ENCODE measurements at regions not wholly inside any gene's neighbourhood (a gene's known extent, or its start where the extent isn't known, plus 50 kb on each side); places are given as distances from the start of the nearest gene placed in this dataset.

DNA sequence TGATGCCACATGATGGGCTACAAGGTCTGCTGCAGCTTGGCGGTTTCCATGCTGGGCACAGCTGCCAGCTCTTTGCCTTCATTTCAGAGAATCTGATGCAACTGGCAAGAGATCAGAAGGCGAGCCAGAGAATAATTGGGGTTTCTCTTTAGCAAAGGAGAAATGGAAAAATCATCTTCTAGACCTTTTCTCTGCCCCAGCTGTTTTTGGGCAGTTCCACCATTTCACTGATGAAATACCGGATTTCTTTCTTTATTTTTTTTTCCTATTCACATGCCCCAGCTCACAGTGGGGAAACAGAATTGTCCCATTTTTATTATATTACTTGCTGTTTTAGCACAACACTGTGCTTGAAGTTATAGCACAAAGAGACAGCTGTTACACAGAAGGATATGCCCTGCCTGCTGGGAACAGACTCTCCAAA lies 439.3 kb upstream of the GOT2 start:
- WGBS, 2 experiments: 97 to 99% methylated on average over 3 of the region's 3 CpGs
- Histone ChIP-seq H3K9me3 (ENCODE audit: control insufficient read depth, low read length) (no peaks in the 10 kb centered on the region), H3K4me3 (ENCODE audit: insufficient read depth, low read depth, low read length) (no peak overlapping the region), H3K4me1 (ENCODE audit: control insufficient read depth, insufficient read depth, low read length) (peaks cover 4% of the 10 kb centered on the region), H3K27me3 (ENCODE audit: control insufficient read depth, insufficient read depth, low read length, poor library complexity, severe bottlenecking) (no peaks in the 10 kb centered on the region), H3K36me3 (ENCODE audit: control insufficient read depth, insufficient read depth, low read length) (no peaks in the 10 kb centered on the region), H3K27ac (ENCODE audit: insufficient read depth, low read depth, low read length, poor library complexity, severe bottlenecking) (no peak overlapping the region)

DNA sequence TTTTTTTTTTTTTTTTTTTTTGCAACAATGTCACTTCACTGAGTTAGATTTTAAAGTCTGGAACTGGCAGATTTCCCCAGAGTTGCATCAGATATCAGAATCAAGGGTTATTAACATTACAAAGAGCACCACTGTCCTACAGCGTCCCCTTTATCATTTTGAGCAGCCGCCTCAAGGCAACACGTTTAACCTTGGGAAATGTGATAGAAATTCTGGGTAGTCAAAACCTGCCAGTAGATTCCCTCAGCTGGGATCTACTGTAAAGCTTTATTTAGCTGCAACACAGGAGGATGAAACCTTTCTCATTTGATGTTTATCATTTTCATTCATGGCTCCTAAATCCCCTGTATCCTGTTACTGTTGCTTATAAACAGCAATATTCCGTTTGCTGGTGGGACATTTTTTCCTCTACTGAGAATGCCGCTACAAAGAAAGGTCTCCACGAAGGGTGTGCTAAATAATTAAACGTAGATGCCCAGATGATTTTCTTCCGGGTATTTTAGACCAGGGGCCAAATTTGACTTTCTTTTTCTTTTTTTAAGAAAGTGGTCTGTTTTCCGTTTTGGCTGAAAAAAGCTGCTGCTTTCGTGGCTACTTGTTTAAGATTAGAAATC lies 436.1 kb upstream of the GOT2 start:
- Histone ChIP-seq H3K27me3 (ENCODE audit: control insufficient read depth, insufficient read depth, low read length, poor library complexity, severe bottlenecking) (no peaks in the 10 kb centered on the region), H3K27ac (ENCODE audit: insufficient read depth, low read depth, low read length, poor library complexity, severe bottlenecking) (no peak overlapping the region), H3K9me3 (ENCODE audit: control insufficient read depth, low read length) (no peaks in the 10 kb centered on the region), H3K36me3 (ENCODE audit: control insufficient read depth, insufficient read depth, low read length) (no peaks in the 10 kb centered on the region), H3K4me1 (ENCODE audit: control insufficient read depth, insufficient read depth, low read length) (peaks cover 4% of the 10 kb centered on the region), H3K4me3 (ENCODE audit: insufficient read depth, low read depth, low read length) (no peak overlapping the region)
- WGBS, 2 experiments: 10 to 11% methylated on average over 10 of the region's 10 CpGs

DNA sequence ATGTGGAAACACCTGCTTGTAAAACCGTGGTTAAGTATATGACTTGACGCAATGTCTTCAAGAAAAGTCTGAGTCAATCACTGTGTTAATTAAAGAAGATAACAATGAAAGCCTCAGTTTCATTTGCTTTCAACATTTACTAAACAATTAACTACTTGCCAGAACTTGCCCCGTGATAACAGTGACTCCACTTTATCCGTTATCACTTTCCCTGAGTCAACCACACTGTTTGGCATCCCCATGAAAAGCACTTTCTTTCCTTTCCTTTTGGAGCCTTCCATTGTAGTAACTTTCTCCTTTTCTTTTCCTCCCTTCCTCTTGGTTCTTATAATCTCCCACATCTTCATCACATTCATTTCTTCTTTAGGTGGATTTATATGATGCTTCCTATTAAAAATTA lies 435.1 kb upstream of the GOT2 start:
- Histone ChIP-seq H3K4me3 (ENCODE audit: insufficient read depth, low read depth, low read length) (no peak overlapping the region), H3K4me1 (ENCODE audit: control insufficient read depth, insufficient read depth, low read length) (peaks cover 4% of the 10 kb centered on the region), H3K36me3 (ENCODE audit: control insufficient read depth, insufficient read depth, low read length) (no peaks in the 10 kb centered on the region), H3K27me3 (ENCODE audit: control insufficient read depth, insufficient read depth, low read length, poor library complexity, severe bottlenecking) (no peaks in the 10 kb centered on the region), H3K27ac (ENCODE audit: insufficient read depth, low read depth, low read length, poor library complexity, severe bottlenecking) (no peak overlapping the region), H3K9me3 (ENCODE audit: control insufficient read depth, low read length) (no peaks in the 10 kb centered on the region)
- WGBS, 2 experiments: 64 to 67% methylated on average over 4 of the region's 4 CpGs

DNA sequence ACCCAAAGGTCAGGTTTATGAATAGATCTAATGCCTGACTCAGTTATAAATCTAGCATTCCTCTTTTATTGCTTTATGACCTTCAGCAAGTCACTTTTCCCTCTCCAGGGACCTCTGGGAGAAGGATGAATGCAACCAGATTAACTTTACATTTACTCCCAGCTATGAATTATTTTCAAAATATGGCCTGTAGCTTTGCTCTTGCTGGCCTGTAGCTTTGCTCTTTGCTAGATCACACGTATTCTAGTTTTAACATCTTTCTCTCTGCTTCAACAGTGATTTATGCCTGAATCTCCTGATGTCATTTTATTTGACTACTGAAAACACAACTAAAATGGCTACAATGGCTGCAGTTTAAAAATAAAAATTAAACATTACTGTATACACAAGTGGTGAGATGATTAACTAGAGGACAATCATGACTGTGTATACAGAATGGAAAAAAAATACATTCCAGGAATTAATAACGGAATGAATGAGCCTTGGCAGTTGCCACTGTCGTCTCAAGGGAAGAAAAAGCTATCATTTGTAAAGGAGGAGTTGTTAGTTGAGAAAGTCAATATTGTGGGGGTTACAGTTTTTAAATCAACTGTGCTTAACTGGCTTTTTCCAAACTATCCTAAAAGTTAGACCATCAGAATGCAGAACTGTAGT lies 434.5 kb upstream of the GOT2 start:
- Histone ChIP-seq H3K36me3 (ENCODE audit: control insufficient read depth, insufficient read depth, low read length) (no peaks in the 10 kb centered on the region), H3K9me3 (ENCODE audit: control insufficient read depth, low read length) (no peaks in the 10 kb centered on the region), H3K27ac (ENCODE audit: insufficient read depth, low read depth, low read length, poor library complexity, severe bottlenecking) (no peak overlapping the region), H3K4me1 (ENCODE audit: control insufficient read depth, insufficient read depth, low read length) (peaks cover 4% of the 10 kb centered on the region), H3K27me3 (ENCODE audit: control insufficient read depth, insufficient read depth, low read length, poor library complexity, severe bottlenecking) (no peaks in the 10 kb centered on the region), H3K4me3 (ENCODE audit: insufficient read depth, low read depth, low read length) (no peak overlapping the region)
- WGBS, 2 experiments: 79 to 85% methylated on average over 3 of the region's 3 CpGs

DNA sequence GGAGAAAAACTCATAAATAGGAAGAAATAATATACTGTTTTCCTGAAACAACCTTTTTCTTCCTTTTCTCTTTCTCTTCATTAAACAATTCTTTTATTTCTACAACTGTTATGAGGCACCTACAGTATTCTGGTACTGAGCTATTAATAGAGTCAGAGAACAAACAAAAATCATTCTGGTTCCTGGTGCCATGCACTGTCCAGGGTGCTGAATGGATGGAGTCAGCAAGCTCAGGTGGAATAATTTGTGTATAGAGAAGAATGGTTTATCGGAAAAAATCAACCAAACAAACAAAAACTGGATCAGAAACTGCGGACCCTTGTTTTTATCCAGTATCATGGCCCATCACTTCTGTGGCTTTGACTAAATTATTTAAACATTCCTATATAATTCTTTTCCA lies 430.3 kb upstream of the GOT2 start:
- Histone ChIP-seq H3K9me3 (ENCODE audit: control insufficient read depth, low read length) (no peaks in the 10 kb centered on the region), H3K4me3 (ENCODE audit: insufficient read depth, low read depth, low read length) (no peak overlapping the region), H3K4me1 (ENCODE audit: control insufficient read depth, insufficient read depth, low read length) (peaks cover 2% of the 10 kb centered on the region), H3K36me3 (ENCODE audit: control insufficient read depth, insufficient read depth, low read length) (no peaks in the 10 kb centered on the region), H3K27me3 (ENCODE audit: control insufficient read depth, insufficient read depth, low read length, poor library complexity, severe bottlenecking) (no peaks in the 10 kb centered on the region), H3K27ac (ENCODE audit: insufficient read depth, low read depth, low read length, poor library complexity, severe bottlenecking) (no peak overlapping the region)
- 86 to 92% methylated on average over 2 of the region's 2 CpGs for WGBS, 2 experiments

DNA sequence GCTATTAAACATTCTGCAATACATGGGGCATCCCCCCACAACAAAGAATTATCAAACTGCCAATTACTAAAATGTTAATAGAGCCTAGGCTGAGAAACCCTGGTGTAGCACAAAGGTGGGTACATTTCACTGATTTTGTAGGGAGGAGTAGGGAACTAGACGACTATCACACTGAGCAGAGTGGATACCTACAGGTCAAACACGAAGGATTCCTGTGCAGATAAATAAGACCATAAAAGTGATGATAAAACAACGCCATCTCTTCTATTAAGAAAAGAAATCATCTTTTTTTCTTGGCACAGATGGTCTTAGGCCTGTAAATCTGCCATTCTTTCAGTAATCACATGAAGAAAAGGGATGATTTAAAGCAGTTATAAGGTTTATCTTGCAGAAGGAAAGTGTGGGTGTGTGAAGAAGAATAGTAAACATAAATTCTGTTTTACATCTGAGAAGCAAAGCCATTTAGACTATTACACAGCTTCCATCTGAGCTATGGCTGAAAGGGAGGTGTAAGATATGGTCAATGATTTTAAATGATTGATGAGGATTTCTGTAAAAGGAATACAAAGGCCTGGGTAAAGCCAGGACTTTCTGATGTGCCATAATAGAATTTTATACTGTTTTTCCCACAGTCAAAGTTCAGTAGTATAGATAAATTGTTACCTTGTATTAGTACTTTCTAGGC lies 429.4 kb upstream of the GOT2 start:
- Histone ChIP-seq H3K4me1 (ENCODE audit: control insufficient read depth, insufficient read depth, low read length) (no peaks in the 10 kb centered on the region), H3K9me3 (ENCODE audit: control insufficient read depth, low read length) (no peaks in the 10 kb centered on the region), H3K27ac (ENCODE audit: insufficient read depth, low read depth, low read length, poor library complexity, severe bottlenecking) (no peak overlapping the region), H3K4me3 (ENCODE audit: insufficient read depth, low read depth, low read length) (no peak overlapping the region), H3K27me3 (ENCODE audit: control insufficient read depth, insufficient read depth, low read length, poor library complexity, severe bottlenecking) (no peaks in the 10 kb centered on the region), H3K36me3 (ENCODE audit: control insufficient read depth, insufficient read depth, low read length) (no peaks in the 10 kb centered on the region)
- WGBS, 2 experiments: 82 to 89% methylated on average over 3 of the region's 3 CpGs

DNA sequence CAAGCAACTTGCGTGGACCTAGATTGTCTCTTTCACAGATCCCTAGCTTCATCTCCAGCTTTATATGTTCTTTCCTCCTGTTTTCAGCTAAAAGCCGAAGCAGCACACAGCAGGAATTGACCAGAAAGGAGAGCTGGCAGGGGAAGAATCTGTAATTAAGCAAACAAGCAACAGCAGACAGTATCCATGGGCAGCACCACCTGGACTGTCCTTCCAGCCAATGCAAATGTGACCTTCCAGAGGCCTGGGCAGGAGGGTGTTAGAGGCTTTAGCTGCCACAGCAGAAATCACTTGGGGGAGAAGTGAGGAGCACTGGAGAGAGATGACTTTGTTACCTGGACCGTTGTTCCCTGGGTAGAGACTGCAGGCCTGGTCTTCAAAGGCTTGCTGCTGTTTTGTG lies 427.6 kb upstream of the GOT2 start:
- 77 to 84% methylated on average over 3 of the region's 3 CpGs for WGBS, 2 experiments
- Histone ChIP-seq H3K4me3 (ENCODE audit: insufficient read depth, low read depth, low read length) (no peak overlapping the region), H3K4me1 (ENCODE audit: control insufficient read depth, insufficient read depth, low read length) (no peaks in the 10 kb centered on the region), H3K9me3 (ENCODE audit: control insufficient read depth, low read length) (no peaks in the 10 kb centered on the region), H3K36me3 (ENCODE audit: control insufficient read depth, insufficient read depth, low read length) (no peaks in the 10 kb centered on the region), H3K27me3 (ENCODE audit: control insufficient read depth, insufficient read depth, low read length, poor library complexity, severe bottlenecking) (no peaks in the 10 kb centered on the region), H3K27ac (ENCODE audit: insufficient read depth, low read depth, low read length, poor library complexity, severe bottlenecking) (no peak overlapping the region)

DNA sequence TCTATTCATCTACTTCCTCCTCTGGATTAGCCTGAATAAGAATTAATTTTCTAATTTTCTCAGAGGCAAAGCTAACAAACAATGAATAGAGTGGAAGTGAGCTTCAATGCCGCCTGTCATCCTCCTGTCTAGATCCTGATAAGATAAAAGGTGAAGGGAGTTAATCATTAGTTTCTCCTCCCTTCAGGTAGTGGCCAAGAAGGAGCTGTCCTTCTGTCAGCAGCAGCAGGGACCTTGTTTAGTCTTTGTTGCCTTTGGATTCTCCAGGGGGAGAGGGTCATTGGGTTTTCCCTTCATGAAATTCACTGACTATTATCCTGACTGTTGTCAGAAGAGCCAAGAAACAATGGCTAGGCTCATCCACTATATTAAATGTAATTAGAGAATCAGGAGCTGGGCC lies 420.2 kb upstream of the GOT2 start:
- no peaks in the 10 kb centered on the region for H3K9me3 ChIP-seq (ENCODE audit: control insufficient read depth, low read length)
- 76 to 94% methylated on average over 1 of the region's 1 CpG for whole genome bisulfite sequencing, 2 experiments

DNA sequence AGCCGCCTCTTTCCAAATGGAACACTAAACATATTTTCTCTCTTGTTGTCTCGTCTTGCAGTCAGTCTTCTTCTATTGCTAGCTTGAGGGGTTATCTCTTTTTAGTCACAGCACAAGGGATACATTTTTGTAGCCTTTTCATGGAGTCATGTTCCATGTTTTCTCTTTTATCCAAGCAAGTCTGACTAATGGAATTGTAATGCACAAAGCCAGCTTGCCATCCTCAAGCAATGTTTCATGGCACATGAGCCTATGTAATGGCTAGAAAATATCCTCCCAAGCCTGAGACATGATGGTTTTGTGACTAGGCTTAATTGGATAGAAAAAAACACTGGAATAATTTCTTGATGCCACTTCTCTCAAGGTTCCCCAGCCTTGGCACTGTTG lies 414.6 kb upstream of the GOT2 start:
- H3K27me3 ChIP-seq (ENCODE audit: control insufficient read depth, insufficient read depth, low read length, poor library complexity, severe bottlenecking): no peaks in the 10 kb centered on the region
- 92% methylated on average over 2 of the region's 2 CpGs for WGBS, 2 experiments
- no peaks in the 10 kb centered on the region for H3K36me3 ChIP-seq (ENCODE audit: control insufficient read depth, insufficient read depth, low read length)

More for the DNA sequence above, 420.2 kb upstream of the GOT2 start:
- Histone ChIP-seq H3K4me3 (ENCODE audit: insufficient read depth, low read depth, low read length) (no peak overlapping the region), H3K36me3 (ENCODE audit: control insufficient read depth, insufficient read depth, low read length) (no peaks in the 10 kb centered on the region), H3K27ac (ENCODE audit: insufficient read depth, low read depth, low read length, poor library complexity, severe bottlenecking) (no peak overlapping the region), H3K27me3 (ENCODE audit: control insufficient read depth, insufficient read depth, low read length, poor library complexity, severe bottlenecking) (no peaks in the 10 kb centered on the region), H3K4me1 (ENCODE audit: control insufficient read depth, insufficient read depth, low read length) (no peaks in the 10 kb centered on the region)

DNA sequence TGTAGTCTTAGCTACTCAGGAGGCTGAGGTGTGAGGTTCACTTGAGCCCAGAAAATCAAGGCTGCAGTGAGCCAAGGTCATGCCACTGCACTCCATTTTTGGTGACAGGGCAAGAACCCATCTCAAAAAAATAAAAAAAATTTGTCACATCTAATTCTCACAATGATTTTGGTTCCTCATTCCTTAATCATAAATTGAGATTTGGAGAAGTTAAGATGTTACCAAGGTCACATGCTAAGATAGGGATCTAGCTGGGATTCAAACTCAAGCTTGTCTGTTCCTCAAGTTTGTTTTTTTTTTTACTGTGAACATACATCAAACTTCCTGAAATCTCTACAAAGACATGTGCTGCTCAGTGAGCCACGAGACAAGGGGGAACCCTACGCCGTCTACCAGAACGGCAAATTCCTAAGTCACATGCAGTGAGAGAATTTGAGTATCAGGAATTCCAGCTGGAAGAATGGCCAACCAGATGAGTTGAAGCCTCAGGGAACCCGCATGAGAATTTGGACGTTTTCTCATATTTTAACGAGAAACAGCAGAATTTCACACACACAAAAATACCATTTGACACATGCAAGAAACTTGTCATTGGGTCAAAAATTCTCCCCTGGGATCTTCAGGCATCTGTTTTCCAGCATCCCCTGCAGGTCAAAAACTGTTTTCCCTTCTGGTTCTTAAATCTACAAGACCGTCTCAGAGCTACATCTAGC lies 414.1 kb upstream of the GOT2 start:
- no peak overlapping the region for H3K27ac ChIP-seq (ENCODE audit: insufficient read depth, low read depth, low read length, poor library complexity, severe bottlenecking)
- no peaks in the 10 kb centered on the region for H3K4me1 ChIP-seq (ENCODE audit: control insufficient read depth, insufficient read depth, low read length)
- no peak overlapping the region for H3K4me3 ChIP-seq (ENCODE audit: insufficient read depth, low read depth, low read length)
- no peaks in the 10 kb centered on the region for H3K27me3 ChIP-seq (ENCODE audit: control insufficient read depth, insufficient read depth, low read length, poor library complexity, severe bottlenecking)
- WGBS, 2 experiments: 92 to 94% methylated on average over 8 of the region's 8 CpGs
- no peaks in the 10 kb centered on the region for H3K36me3 ChIP-seq (ENCODE audit: control insufficient read depth, insufficient read depth, low read length)
- H3K9me3 ChIP-seq (ENCODE audit: control insufficient read depth, low read length): no peaks in the 10 kb centered on the region

More for the DNA sequence above, 414.6 kb upstream of the GOT2 start:
- no peaks in the 10 kb centered on the region for H3K9me3 ChIP-seq (ENCODE audit: control insufficient read depth, low read length)
- no peak overlapping the region for H3K4me3 ChIP-seq (ENCODE audit: insufficient read depth, low read depth, low read length)
- no peaks in the 10 kb centered on the region for H3K4me1 ChIP-seq (ENCODE audit: control insufficient read depth, insufficient read depth, low read length)
- H3K27ac ChIP-seq (ENCODE audit: insufficient read depth, low read depth, low read length, poor library complexity, severe bottlenecking): no peak overlapping the region
